Erythroblast (primary cell): ENCODE measurements at regions not wholly inside any gene's neighbourhood (a gene's known extent, or its start where the extent isn't known, plus 50 kb on each side); places are given as distances from the start of the nearest gene placed in this dataset.

Experiments
- GATA1 ChIP-seq: IDR thresholded peaks from 2 replicates; pipeline ENCODE4 v1.6.1; 2011; ENCODE audit warnings: low read depth, mild to moderate bottlenecking, control low read depth, low read length, moderate library complexity
- POLR2A ChIP-seq: IDR thresholded peaks from 2 replicates; pipeline ENCODE4 v1.6.1; 2011; ENCODE audit warnings: mild to moderate bottlenecking, low read length

DNA sequence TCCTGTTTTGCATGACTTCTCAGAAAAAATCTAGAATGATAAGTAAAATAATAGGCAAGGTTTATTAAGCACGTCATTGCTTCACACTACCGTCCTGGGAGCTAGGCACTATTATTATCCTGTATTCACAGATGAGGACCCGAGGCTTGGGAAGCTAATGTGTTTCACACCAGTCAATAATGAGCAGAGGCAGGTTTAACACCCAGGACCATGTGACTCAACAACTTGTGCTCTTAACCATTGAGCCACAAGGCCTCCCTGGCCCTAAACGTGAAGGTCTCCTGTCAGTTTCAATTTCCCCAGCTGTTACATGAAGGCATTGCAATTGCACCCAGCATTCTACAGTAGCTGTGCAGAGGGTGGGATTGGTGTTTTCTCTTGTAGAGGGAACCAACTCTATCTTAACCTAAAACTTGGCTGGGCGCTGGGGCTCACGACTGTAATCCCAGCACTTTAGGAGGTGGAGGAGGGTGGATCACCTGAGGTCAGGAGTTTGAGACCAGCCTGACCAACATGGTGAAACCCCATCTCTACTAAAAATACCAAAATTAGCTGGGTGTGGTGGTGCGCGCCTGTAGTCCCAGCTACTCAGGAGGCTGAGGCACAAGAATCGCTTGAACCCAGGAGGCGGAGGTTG lies 191.2 kb downstream of the BCAS1 start:
- no peak for TF ChIP-seq GATA1
- TF ChIP-seq POLR2A = no peak
